ENCODE measurements at regions not wholly inside any gene's neighbourhood (a gene's known extent, or its start where the extent isn't known, plus 50 kb on each side); places are given as distances from the start of the nearest gene placed in this dataset.
"Not testable (repeated sequence)": the region's sequence is repeated elsewhere in the genome, so short reads cannot be mapped to it uniquely, and the experiment has no call there.

- no peak for DNase-seq (ENCODE audit: low read depth)
- H3K4me3 ChIP-seq (ENCODE audit: low read length): no peak overlapping the region
- TF ChIP-seq CTCF (conservative IDR thresholded peaks at IDR 0.05; ENCODE audit: low read depth, low read length): no peak
Observed at GRCh38 chr11:134955281-134955680, 543.2 kb upstream of the B3GAT1 start.

GRCh38 chr11:134954456-134954855 lies 542.4 kb upstream of the B3GAT1 start:
- not testable (repeated sequence) for H3K4me3 ChIP-seq (ENCODE audit: low read length); DNase-seq (ENCODE audit: low read depth)

GRCh38 chr11:134953417-134953970 lies 541.5 kb upstream of the B3GAT1 start:
- not testable (repeated sequence) for H3K4me3 ChIP-seq (ENCODE audit: low read length); DNase-seq (ENCODE audit: low read depth)

GRCh38 chr11:134951305-134951700 lies 539.3 kb upstream of the B3GAT1 start:
- no peak overlapping the region for H3K4me3 ChIP-seq (ENCODE audit: low read length)
- no peak for TF ChIP-seq CTCF (conservative IDR thresholded peaks at IDR 0.05; ENCODE audit: low read depth, low read length)
- peak; percentile 37 for DNase-seq (ENCODE audit: low read depth)

GRCh38 chr11:134950692-134951304 lies 538.8 kb upstream of the B3GAT1 start:
- no peak for TF ChIP-seq CTCF (conservative IDR thresholded peaks at IDR 0.05; ENCODE audit: low read depth, low read length)
- H3K4me3 ChIP-seq (ENCODE audit: low read length): no peak overlapping the region
- peak; percentile 12 for DNase-seq (ENCODE audit: low read depth)

GRCh38 chr11:134949121-134950090 lies 537.4 kb upstream of the B3GAT1 start:
- no peak overlapping the region for H3K4me3 ChIP-seq (ENCODE audit: low read length)
- TF ChIP-seq CTCF (conservative IDR thresholded peaks at IDR 0.05; ENCODE audit: low read depth, low read length): no peak
- DNase-seq (ENCODE audit: low read depth): peak; percentile 27

- no peak overlapping the region for H3K4me3 ChIP-seq (ENCODE audit: low read length)
- DNase-seq (ENCODE audit: low read depth): no peak
- no peak for TF ChIP-seq CTCF (conservative IDR thresholded peaks at IDR 0.05; ENCODE audit: low read depth, low read length)
Observed at GRCh38 chr11:134947556-134947955, 535.5 kb upstream of the B3GAT1 start.

- no peak for TF ChIP-seq CTCF (conservative IDR thresholded peaks at IDR 0.05; ENCODE audit: low read depth, low read length)
- DNase-seq (ENCODE audit: low read depth): no peak
- H3K4me3 ChIP-seq (ENCODE audit: low read length): no peak overlapping the region
Observed at GRCh38 chr11:134945993-134946392, 534.0 kb upstream of the B3GAT1 start.
